GM18505 (cell line): ENCODE measurements at regions not wholly inside any gene's neighbourhood (a gene's known extent, or its start where the extent isn't known, plus 50 kb on each side); places are given as distances from the start of the nearest gene placed in this dataset.
"Not testable (repeated sequence)": the region's sequence is repeated elsewhere in the genome, so short reads cannot be mapped to it uniquely, and the experiment has no call there.

Experiments
- ATAC-seq: cut with Tn5 transposase; IDR thresholded peaks from one replicate; pipeline ENCODE4 v1.9.1; 2021; ENCODE audit not compliant: unreplicated experiment
- POLR2A ChIP-seq: IDR thresholded peaks from 4 replicates; pipeline ENCODE4 v1.6.1; 2011; ENCODE audit warnings: borderline replicate concordance; ENCODE audit not compliant: insufficient read depth, insufficient read length; ENCODE audit errors: extremely low read depth

DNA sequence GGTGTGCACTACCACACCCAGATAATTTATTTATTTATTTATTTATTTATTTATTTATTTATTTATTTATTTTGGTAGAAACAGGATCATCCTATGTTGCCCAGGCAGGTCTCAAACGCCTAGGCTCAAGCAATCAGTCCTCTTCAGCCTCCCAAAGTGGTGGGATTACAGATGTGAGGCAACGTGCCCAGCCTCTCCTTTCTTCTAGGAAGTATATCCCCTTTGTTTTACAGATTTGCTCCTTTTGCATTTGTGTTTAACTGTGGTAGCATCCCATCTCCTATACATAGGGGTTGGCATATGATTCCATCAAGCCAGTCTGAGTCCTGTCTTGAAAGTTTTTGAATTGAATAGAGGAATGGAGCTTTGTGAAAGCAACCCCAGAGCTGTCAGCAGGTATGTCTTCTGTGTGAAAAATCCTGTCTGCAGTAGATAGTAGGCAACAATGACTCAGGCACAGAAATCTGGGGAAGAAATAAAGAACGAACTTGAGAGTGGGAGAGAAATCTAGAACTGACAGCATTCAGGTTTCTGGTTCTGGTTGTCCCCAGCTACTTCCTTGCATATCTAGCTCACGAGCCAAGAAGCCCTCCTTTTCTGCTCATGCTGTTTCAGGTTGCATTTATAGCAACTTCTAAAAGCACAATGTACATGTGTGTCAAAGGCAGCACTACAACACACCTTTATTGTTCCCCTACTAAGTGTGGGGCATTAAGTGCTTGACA, 113.7 kb upstream of the LSM6 start:
- TF ChIP-seq POLR2A = no peak
- ATAC-seq = no peak

GRCh38 chr4:146059865-146060264, 115.7 kb upstream of the LSM6 start:
- ATAC-seq = peak; percentile 79
- TF ChIP-seq POLR2A = peak; percentile 44

GRCh38 chr4:146059151-146059550, 116.4 kb upstream of the LSM6 start:
- peak; percentile 49 for ATAC-seq
- TF ChIP-seq POLR2A = peak; percentile 39

DNA sequence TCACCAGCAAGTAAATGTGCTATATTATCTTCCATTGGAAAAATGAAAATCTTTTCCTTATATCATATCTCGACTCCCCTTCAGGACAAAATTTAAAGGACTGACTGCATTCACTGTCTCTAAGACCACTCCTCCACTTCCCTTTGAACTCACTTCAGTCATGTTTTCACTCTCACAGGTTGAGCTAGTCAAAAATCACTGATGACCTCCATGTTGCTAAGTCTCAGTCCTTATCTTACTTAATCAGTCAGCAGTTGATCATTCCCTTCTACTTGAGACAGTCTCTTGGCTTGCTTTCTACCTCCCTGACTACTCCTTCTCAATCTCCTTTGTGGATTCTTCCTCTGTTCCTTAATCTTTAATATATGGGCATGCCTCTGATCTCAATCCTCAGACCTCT, 117.0 kb upstream of the LSM6 start:
- ATAC-seq = no peak
- TF ChIP-seq POLR2A = no peak

GRCh38 chr4:146054676-146055075, 116.1 kb upstream of the ZNF827 start:
- TF ChIP-seq POLR2A = no peak
- no peak for ATAC-seq

DNA sequence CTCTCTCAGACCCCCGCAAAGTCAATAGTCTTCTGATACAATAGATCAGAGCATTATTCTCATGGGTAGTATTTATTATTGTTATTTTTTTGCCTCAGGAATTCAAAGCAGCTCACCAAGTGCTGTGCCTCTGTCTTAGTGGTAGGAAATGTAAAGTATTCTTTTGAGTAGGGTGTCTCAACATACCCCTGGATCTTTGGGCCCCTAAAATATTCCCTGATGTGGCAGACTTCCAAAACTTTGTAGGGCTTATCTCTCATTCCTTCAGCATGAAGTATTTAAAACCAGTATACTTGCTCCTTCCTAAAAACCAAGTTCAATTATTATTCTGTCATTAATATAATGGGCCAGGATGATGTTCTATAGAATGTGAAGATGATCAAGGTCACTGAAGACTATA, 115.3 kb upstream of the ZNF827 start:
- no peak for ATAC-seq

GRCh38 chr4:146051728-146052391, 113.2 kb upstream of the ZNF827 start:
- no peak for ATAC-seq
- no peak for TF ChIP-seq POLR2A

More for the DNA sequence above, 115.3 kb upstream of the ZNF827 start:
- TF ChIP-seq POLR2A = no peak

DNA sequence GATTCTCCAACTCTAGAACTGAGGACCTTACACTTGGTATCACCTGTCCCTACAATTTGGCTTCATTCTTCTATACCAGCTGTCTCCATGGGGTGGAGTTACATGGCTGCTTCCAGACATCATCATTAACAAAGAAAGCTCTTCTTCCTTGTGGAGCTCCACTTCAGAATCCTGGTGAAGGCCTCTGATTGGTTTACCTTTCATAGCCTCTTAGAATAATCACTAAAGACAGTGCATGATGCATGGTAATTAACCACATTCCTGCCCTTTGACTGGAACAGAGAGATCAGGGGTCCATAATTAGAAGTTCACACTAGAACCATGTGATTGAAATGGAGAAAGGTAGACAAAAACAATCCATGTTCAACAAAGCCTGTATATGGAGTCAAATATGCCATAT, 112.6 kb upstream of the ZNF827 start:
- no peak for TF ChIP-seq POLR2A
- no peak for ATAC-seq

DNA sequence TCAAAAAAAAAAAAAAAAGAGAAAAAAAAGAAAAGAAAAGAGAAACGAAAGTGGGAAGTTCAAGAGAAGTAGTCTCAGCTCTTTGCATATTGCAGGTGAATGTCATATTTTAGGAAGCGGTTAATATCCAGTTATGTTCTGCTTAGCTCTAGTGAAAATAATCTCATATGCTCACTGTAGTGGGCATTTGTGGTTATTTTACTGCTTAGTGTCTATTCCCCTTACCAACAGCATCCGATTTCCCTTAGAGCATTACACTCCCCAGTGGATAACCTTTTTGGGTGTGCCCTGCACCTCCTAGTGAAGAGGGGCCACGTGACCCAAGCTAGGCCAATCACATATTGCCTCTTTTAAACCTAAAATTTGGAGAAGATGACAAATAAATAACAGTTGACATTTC, 111.2 kb upstream of the ZNF827 start:
- ATAC-seq = peak; percentile 90
- no peak for TF ChIP-seq POLR2A

DNA sequence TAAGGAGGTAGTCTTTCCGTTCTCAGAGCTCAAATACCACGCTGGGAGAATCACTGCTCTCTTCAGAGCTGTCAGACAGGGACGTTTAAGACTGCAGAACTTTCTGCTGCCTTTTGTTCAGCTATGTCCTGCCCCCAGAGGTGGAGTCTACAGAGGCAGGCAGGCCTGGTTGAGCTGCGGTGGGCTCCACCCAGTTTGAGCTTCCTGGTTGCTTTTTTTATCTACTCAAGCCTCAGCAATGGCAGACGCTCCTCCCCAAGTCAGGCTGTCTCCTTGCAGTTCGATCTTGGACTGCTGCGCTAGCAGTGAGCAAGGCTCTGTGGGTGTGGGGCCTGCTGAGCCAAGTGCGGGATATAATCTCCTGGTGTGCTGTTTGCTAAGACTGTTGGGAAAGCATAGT, 109.1 kb upstream of the ZNF827 start:
- not testable (repeated sequence) for ATAC-seq

DNA sequence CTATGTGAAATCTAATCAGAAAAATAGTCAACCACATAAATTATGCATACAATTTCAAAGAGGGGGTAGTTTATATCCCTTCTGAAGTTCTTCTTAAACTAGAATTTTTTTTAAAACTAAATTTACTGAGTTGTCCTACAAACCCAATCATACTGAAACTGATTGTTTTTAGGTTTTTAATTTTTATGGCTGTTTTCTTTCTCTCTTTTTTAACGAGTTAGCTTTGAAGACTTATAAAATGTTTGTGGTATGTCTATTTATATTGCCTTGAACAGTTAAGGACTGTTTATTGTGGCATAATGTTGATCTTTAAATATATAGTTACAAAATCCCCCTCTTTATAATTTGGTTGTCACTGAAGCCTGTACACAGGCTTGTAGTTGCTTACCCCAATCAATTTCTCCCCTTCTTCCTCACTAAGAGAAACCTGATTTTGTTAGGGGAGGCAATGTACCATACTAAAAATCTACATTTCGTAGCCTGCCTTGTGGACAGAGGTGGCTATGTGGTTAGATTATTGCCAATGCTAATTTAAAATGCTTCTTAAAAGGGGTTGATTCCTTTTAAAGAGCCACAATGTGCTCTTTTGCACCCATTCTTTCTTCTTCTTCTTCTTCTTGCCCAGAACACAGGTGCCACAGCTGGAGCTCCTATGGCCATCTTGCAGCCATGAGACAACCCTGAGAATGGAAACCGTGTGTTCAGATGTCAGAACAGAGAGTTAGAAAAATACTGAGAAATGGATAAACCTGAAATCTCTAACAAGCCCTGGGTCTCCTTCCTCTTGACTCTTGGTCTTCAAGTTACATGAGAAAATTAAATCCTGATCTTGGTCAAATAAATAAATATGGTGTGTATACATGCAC, 102.7 kb upstream of the ZNF827 start:
- TF ChIP-seq POLR2A = no peak
- no peak for ATAC-seq

- no peak for TF ChIP-seq POLR2A
- no peak for ATAC-seq
Observed at GRCh38 chr4:146040623-146041022, 102.0 kb upstream of the ZNF827 start.

DNA sequence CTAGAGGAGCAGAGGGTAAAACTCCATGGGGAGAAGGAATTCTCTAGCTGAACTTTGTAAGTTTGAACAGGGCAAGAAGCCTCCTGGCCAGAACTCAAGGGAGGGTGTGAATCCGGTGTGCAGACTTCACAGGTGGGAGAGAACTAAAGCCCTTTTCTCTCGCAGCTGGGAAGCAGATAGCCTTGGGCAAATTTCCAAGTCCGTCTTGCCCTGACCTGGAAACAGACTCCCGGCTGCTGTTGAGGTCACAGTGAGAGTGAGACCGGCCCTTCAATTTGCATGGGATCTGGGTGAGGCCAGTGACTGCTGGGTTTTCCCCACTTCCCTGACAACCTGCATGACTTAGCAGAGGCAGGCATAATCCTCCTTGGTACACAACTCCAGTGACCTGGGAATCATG, 94.5 kb upstream of the ZNF827 start:
- ATAC-seq = no peak
- no peak for TF ChIP-seq POLR2A
